PC-9 (cell line): ENCODE measurements at regions not wholly inside any gene's neighbourhood (a gene's known extent, or its start where the extent isn't known, plus 50 kb on each side); places are given as distances from the start of the nearest gene placed in this dataset.
"Not testable (repeated sequence)": the region's sequence is repeated elsewhere in the genome, so short reads cannot be mapped to it uniquely, and the experiment has no call there.

Experiments
- CTCF ChIP-seq: fragments of 200-600 bp; sonication (generic); conservative IDR thresholded peaks from 2 replicates; pipeline ENCODE4 v1.6.1; 2017; ENCODE audit warnings: mixed run types, antibody characterized with exemption, mild to moderate bottlenecking, moderate library complexity
- EZH2 ChIP-seq: fragments of 200-600 bp; sonication (generic); IDR thresholded peaks from 2 replicates; pipeline ENCODE4 v1.8.0; 2017; ENCODE audit warnings: antibody characterized with exemption, low read depth

GRCh38 chr5:83799020-83799419 is 78.4 kb upstream of the HAPLN1 start:
- not testable (repeated sequence) for TF ChIP-seq CTCF, EZH2
